ENCODE measurements at regions not wholly inside any gene's neighbourhood (a gene's known extent, or its start where the extent isn't known, plus 50 kb on each side); places are given as distances from the start of the nearest gene placed in this dataset.

DNA sequence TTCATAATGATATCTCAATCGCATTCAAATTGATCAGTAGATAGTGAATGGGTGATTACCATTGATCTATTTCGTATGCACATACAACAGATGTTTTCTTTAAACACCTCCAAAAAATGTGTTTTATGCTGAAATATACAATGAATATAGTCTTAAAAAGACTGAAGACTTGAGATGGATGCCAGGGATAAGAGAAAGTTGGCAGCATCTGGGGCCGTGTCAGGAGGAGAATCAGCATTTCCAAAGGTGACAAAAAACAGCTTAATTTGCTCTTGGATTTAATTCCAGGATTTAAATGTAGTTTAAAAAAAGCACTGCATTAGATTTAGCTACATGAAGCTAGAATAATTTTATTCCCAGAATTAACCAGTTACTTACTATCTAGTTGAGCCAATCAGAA, 199.7 kb upstream of the CNTN3 start:
- TF ChIP-seq, protein P1, sequence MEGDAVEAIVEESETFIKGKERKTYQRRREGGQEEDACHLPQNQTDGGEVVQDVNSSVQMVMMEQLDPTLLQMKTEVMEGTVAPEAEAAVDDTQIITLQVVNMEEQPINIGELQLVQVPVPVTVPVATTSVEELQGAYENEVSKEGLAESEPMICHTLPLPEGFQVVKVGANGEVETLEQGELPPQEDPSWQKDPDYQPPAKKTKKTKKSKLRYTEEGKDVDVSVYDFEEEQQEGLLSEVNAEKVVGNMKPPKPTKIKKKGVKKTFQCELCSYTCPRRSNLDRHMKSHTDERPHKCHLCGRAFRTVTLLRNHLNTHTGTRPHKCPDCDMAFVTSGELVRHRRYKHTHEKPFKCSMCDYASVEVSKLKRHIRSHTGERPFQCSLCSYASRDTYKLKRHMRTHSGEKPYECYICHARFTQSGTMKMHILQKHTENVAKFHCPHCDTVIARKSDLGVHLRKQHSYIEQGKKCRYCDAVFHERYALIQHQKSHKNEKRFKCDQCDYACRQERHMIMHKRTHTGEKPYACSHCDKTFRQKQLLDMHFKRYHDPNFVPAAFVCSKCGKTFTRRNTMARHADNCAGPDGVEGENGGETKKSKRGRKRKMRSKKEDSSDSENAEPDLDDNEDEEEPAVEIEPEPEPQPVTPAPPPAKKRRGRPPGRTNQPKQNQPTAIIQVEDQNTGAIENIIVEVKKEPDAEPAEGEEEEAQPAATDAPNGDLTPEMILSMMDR (IDR thresholded peaks at IDR 0.05; ENCODE audit: low read depth, low read length, poor library complexity, severe bottlenecking), result no peak
- no peak for TF ChIP-seq EZH2phosphoT487 (IDR thresholded peaks at IDR 0.05; ENCODE audit: borderline replicate concordance, low read length)

All from DOHH2 (cell line).